ENCODE measurements at regions not wholly inside any gene's neighbourhood (a gene's known extent, or its start where the extent isn't known, plus 50 kb on each side); places are given as distances from the start of the nearest gene placed in this dataset.

- H3K9me3 Mint-ChIP-seq, result peaks cover 13% of the 10 kb centered on the region
- H3K4me1 Mint-ChIP-seq (ENCODE audit: low read depth), result no peaks in the 10 kb centered on the region
- ChIA-PET POLR2A (no interaction called here), CTCF (no interaction called here)
- no peak overlapping the region for H3K4me3 Mint-ChIP-seq
- intact Hi-C loops (cut with micrococcal nuclease), result no loop called here
- no peaks in the 10 kb centered on the region for H3K36me3 Mint-ChIP-seq
- no peak overlapping the region for H3K27ac Mint-ChIP-seq
- DNase-seq, result no peak
- H3K27me3 Mint-ChIP-seq, result no peaks in the 10 kb centered on the region
These were observed 1838.7 kb upstream of the CDH9 start for GRCh38 chr5:28877050-28877449.

DNA sequence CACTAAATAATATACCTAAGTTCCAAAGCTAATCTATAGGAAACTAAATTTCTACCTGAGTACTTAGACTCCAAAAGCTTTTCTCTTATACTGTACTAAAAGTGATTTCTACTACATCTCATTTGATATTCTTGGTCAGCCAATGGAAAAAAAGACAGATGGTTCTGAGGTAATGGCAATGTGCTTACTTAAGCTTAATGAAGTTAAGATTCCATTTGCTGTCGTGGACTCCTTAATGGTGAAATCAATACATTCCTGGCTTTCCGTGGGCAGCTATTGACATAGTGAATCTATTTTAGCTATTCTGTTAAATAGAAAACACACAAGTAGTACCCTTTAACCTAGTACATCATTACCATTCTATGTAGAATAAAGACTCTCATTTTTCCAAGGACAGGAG is 1825.6 kb upstream of the CDH9 start:
- Mint-ChIP-seq H3K4me1 (ENCODE audit: low read depth) (no peaks in the 10 kb centered on the region), H3K27ac (no peak overlapping the region), H3K36me3 (no peaks in the 10 kb centered on the region), H3K4me3 (no peak overlapping the region), H3K9me3 (peaks cover 19% of the 10 kb centered on the region), H3K27me3 (no peaks in the 10 kb centered on the region)
- CTCF ChIA-PET, result no interaction called here
- intact Hi-C loops (cut with micrococcal nuclease), result no loop called here
- POLR2A ChIA-PET, result no interaction called here
- DNase-seq, result no peak

- H3K4me1 Mint-ChIP-seq (ENCODE audit: low read depth), result no peaks in the 10 kb centered on the region
- no peaks in the 10 kb centered on the region for H3K36me3 Mint-ChIP-seq
- CTCF ChIA-PET, result no interaction called here
- peaks cover 21% of the 10 kb centered on the region for H3K9me3 Mint-ChIP-seq
- H3K27ac Mint-ChIP-seq, result no peak overlapping the region
- POLR2A ChIA-PET, result no interaction called here
- no peaks in the 10 kb centered on the region for H3K27me3 Mint-ChIP-seq
- DNase-seq, result no peak
- H3K4me3 Mint-ChIP-seq, result no peak overlapping the region
- intact Hi-C loops (cut with micrococcal nuclease), result no loop called here
These were observed 1824.4 kb upstream of the CDH9 start for GRCh38 chr5:28862860-28863196.

DNA sequence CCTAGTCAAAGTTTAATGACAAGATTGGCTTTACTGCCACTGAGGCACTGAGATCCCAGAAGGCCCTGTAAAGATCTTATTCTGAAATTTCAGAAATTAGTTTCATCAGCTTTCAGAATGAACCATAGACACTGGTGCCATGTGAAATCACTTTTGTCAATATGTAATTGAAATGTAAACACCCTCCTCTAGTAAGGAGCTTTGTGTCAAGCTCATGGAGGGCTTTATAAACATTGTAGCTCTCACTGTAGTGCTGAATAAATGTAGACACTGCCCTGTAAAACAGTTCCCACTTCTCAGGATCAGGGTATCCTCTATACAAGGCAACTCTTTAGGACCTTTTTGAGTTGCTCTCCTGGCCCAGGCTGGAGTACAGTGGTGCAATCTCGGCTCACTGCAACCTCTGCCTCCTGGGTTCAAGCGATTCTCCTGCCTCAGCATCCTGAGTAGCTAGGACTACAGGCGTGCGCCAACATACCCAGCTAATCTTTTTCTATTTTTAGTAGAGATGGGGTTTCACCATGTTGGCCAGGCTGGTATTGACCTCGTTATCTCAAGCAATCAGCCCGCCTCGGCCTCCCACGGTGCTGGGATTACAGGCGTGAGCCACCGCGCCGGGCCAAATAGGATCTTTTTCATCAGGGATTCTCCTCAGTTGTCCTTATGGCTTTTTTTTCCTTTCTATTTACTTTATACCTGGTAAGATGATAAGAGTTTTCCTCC is 1823.9 kb upstream of the CDH9 start:
- Mint-ChIP-seq H3K9me3 (peaks cover 17% of the 10 kb centered on the region), H3K4me3 (no peak overlapping the region), H3K27me3 (no peaks in the 10 kb centered on the region), H3K36me3 (no peaks in the 10 kb centered on the region), H3K4me1 (ENCODE audit: low read depth) (no peaks in the 10 kb centered on the region), H3K27ac (no peak overlapping the region)
- intact Hi-C loops (cut with micrococcal nuclease), result no loop called here
- DNase-seq, result no peak
- CTCF ChIA-PET, result no interaction called here
- POLR2A ChIA-PET, result no interaction called here

GRCh38 chr5:28855626-28856025 is 1817.2 kb upstream of the CDH9 start:
- ChIA-PET POLR2A (no interaction called here), CTCF (no interaction called here)
- Mint-ChIP-seq H3K27ac (no peak overlapping the region), H3K36me3 (no peaks in the 10 kb centered on the region), H3K4me1 (ENCODE audit: low read depth) (no peaks in the 10 kb centered on the region), H3K9me3 (peaks cover 25% of the 10 kb centered on the region), H3K27me3 (no peaks in the 10 kb centered on the region), H3K4me3 (no peak overlapping the region)
- intact Hi-C loops (cut with micrococcal nuclease), result no loop called here
- no peak for DNase-seq

- H3K4me3 Mint-ChIP-seq, result no peak overlapping the region
- ChIA-PET CTCF (no interaction called here), POLR2A (no interaction called here)
- no peak overlapping the region for H3K27ac Mint-ChIP-seq
- intact Hi-C loops (cut with micrococcal nuclease), result no loop called here
- DNase-seq, result no peak
- H3K27me3 Mint-ChIP-seq, result no peaks in the 10 kb centered on the region
- H3K9me3 Mint-ChIP-seq, result peaks cover 35% of the 10 kb centered on the region
- no peaks in the 10 kb centered on the region for H3K4me1 Mint-ChIP-seq (ENCODE audit: low read depth)
- no peaks in the 10 kb centered on the region for H3K36me3 Mint-ChIP-seq
These were observed 1812.0 kb upstream of the CDH9 start for GRCh38 chr5:28850320-28850921.

GRCh38 chr5:28831042-28831441 is 1792.7 kb upstream of the CDH9 start:
- Mint-ChIP-seq H3K9me3 (peaks cover 18% of the 10 kb centered on the region), H3K27me3 (no peaks in the 10 kb centered on the region), H3K36me3 (no peaks in the 10 kb centered on the region), H3K4me1 (ENCODE audit: low read depth) (no peaks in the 10 kb centered on the region), H3K4me3 (no peak overlapping the region), H3K27ac (no peak overlapping the region)
- intact Hi-C loops (cut with micrococcal nuclease), result no loop called here
- DNase-seq, result no peak
- ChIA-PET CTCF (no interaction called here), POLR2A (no interaction called here)

DNA sequence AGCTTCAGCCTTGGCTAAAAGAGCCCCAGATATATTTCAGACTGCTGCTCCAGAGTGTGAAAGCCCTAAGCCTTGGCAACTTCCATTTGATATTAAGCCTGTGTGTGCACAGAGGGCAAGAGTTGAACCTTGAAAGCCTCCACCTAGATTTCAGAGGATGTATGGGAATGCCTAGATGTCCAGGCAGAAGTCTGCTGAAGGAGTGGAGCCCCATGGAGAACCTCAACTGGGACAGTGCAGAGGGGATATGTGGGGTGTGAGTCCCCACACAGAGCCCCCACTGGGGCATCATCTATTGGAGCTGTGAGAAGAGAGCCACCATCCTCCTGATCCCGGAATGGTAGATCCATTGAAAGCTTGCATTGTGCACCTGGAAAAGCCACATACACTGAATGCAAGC is 1784.8 kb upstream of the CDH9 start:
- no peaks in the 10 kb centered on the region for H3K4me1 Mint-ChIP-seq (ENCODE audit: low read depth)
- H3K27me3 Mint-ChIP-seq, result no peaks in the 10 kb centered on the region
- intact Hi-C loops (cut with micrococcal nuclease), result no loop called here
- CTCF ChIA-PET, result no interaction called here
- no peak overlapping the region for H3K27ac Mint-ChIP-seq
- peaks cover 19% of the 10 kb centered on the region for H3K9me3 Mint-ChIP-seq
- no peak overlapping the region for H3K4me3 Mint-ChIP-seq
- no peak for DNase-seq
- no peaks in the 10 kb centered on the region for H3K36me3 Mint-ChIP-seq
- POLR2A ChIA-PET, result no interaction called here

- no peak overlapping the region for H3K4me3 Mint-ChIP-seq
- H3K4me1 Mint-ChIP-seq (ENCODE audit: low read depth), result no peaks in the 10 kb centered on the region
- H3K27me3 Mint-ChIP-seq, result no peaks in the 10 kb centered on the region
- H3K9me3 Mint-ChIP-seq, result peaks cover 18% of the 10 kb centered on the region
- intact Hi-C loops (cut with micrococcal nuclease), result no loop called here
- ChIA-PET POLR2A (no interaction called here), CTCF (no interaction called here)
- no peak for DNase-seq
- no peaks in the 10 kb centered on the region for H3K36me3 Mint-ChIP-seq
- no peak overlapping the region for H3K27ac Mint-ChIP-seq
These were observed 1783.7 kb upstream of the CDH9 start for GRCh38 chr5:28822071-28822470.

GRCh38 chr5:28810751-28811136 is 1772.4 kb upstream of the CDH9 start:
- CTCF ChIA-PET, result interaction anchor here (0.5 kb wide), 1 partner anchor 23 kb away, joined by 3 read pairs; no protein-coding TSS in a partner anchor
- Mint-ChIP-seq H3K9me3 (peaks cover 11% of the 10 kb centered on the region), H3K27me3 (no peaks in the 10 kb centered on the region), H3K27ac (no peak overlapping the region), H3K4me1 (ENCODE audit: low read depth) (no peaks in the 10 kb centered on the region), H3K4me3 (no peak overlapping the region), H3K36me3 (no peaks in the 10 kb centered on the region)
- no peak for DNase-seq
- POLR2A ChIA-PET, result no interaction called here
- intact Hi-C loops (cut with micrococcal nuclease), result no loop called here

- H3K4me1 Mint-ChIP-seq (ENCODE audit: low read depth), result no peaks in the 10 kb centered on the region
- intact Hi-C loops (cut with micrococcal nuclease), result no loop called here
- no peak overlapping the region for H3K4me3 Mint-ChIP-seq
- no peak overlapping the region for H3K27ac Mint-ChIP-seq
- H3K9me3 Mint-ChIP-seq, result peaks cover 11% of the 10 kb centered on the region
- no peaks in the 10 kb centered on the region for H3K27me3 Mint-ChIP-seq
- ChIA-PET POLR2A (no interaction called here), CTCF (no interaction called here)
- no peaks in the 10 kb centered on the region for H3K36me3 Mint-ChIP-seq
- no peak for DNase-seq
These were observed 1771.7 kb upstream of the CDH9 start for GRCh38 chr5:28809811-28810750.

GRCh38 chr5:28808967-28809810 is 1770.8 kb upstream of the CDH9 start:
- no peak for DNase-seq
- Mint-ChIP-seq H3K4me1 (ENCODE audit: low read depth) (no peaks in the 10 kb centered on the region), H3K4me3 (no peak overlapping the region), H3K36me3 (no peaks in the 10 kb centered on the region), H3K9me3 (peaks cover 11% of the 10 kb centered on the region), H3K27me3 (no peaks in the 10 kb centered on the region), H3K27ac (no peak overlapping the region)
- intact Hi-C loops (cut with micrococcal nuclease), result no loop called here
- CTCF ChIA-PET, result no interaction called here
- POLR2A ChIA-PET, result no interaction called here

All from activated CD4-positive, alpha-beta memory T cell treated with anti-CD3 and anti-CD28 coated beads for 36 hours (primary cell).